IPS-15b (cell line): ENCODE measurements at regions not wholly inside any gene's neighbourhood (a gene's known extent, or its start where the extent isn't known, plus 50 kb on each side); places are given as distances from the start of the nearest gene placed in this dataset.

Source experiments
- H3K27me3 ChIP-seq: one replicate; pipeline ENCODE4 v1.6.1; 2013; ENCODE audit warnings: low read length; ENCODE audit not compliant: control insufficient read depth, insufficient read depth
- H3K36me3 ChIP-seq: one replicate; pipeline ENCODE4 v1.6.1; 2013; ENCODE audit warnings: low read length; ENCODE audit not compliant: control insufficient read depth, insufficient read depth
- H3K4me1 ChIP-seq: one replicate; pipeline ENCODE4 v1.6.1; 2013; ENCODE audit warnings: mild to moderate bottlenecking, low read length; ENCODE audit not compliant: control insufficient read depth, insufficient read depth
- H3K4me3 ChIP-seq: one replicate; pipeline ENCODE4 v1.5.1; 2013; ENCODE audit warnings: low read depth, low read length
- H3K9ac ChIP-seq: one replicate; pipeline ENCODE4 v1.6.1; 2013; ENCODE audit warnings: low read depth, mild to moderate bottlenecking, low read length
- H3K9me3 ChIP-seq: one replicate; pipeline ENCODE4 v1.6.1; 2013; ENCODE audit warnings: mild to moderate bottlenecking, low read length; ENCODE audit not compliant: control insufficient read depth, insufficient read depth

DNA sequence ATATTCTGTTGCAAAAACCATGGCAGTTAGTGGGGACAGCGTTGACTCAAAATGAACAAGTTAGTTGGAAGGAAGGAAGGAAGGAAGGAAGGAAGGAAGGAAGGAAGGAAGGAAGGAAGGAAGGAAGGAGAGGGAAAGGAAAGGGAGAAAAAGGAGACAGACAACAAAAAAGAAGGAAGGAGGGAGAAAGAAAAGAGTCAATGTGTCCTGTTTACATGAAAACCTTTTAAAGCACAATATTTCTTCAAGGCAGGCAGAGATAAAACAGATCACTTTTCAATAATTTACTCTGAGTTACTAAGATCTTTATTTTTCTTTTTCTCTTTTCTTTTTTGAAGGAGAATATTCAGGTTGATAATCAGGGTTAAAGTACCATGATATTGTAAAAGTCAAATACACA, 99.4 kb downstream of the CCER1 start:
- H3K9ac ChIP-seq: no peak overlapping the region
- no peaks in the 10 kb centered on the region for H3K27me3 ChIP-seq
- H3K9me3 ChIP-seq: no peaks in the 10 kb centered on the region
- no peak overlapping the region for H3K4me3 ChIP-seq
- no peaks in the 10 kb centered on the region for H3K4me1 ChIP-seq
- H3K36me3 ChIP-seq: no peaks in the 10 kb centered on the region

GRCh38 chr12:90854136-90854689, 100.8 kb downstream of the CCER1 start:
- H3K9ac ChIP-seq: no peak overlapping the region
- no peaks in the 10 kb centered on the region for H3K4me1 ChIP-seq
- no peaks in the 10 kb centered on the region for H3K27me3 ChIP-seq
- H3K9me3 ChIP-seq: no peaks in the 10 kb centered on the region
- no peak overlapping the region for H3K4me3 ChIP-seq
- no peaks in the 10 kb centered on the region for H3K36me3 ChIP-seq

GRCh38 chr12:90851800-90852718, 102.9 kb downstream of the CCER1 start:
- H3K9me3 ChIP-seq: no peaks in the 10 kb centered on the region

GRCh38 chr12:90842477-90842876, 112.5 kb downstream of the CCER1 start:
- no peaks in the 10 kb centered on the region for H3K36me3 ChIP-seq
- peaks cover 4% of the 10 kb centered on the region for H3K4me1 ChIP-seq
- no peaks in the 10 kb centered on the region for H3K9me3 ChIP-seq
- no peaks in the 10 kb centered on the region for H3K27me3 ChIP-seq
- no peak overlapping the region for H3K9ac ChIP-seq
- H3K4me3 ChIP-seq: no peak overlapping the region

More at GRCh38 chr12:90851800-90852718, 102.9 kb downstream of the CCER1 start:
- Histone ChIP-seq H3K9ac (no peak overlapping the region), H3K4me1 (no peaks in the 10 kb centered on the region), H3K4me3 (no peak overlapping the region), H3K27me3 (no peaks in the 10 kb centered on the region), H3K36me3 (no peaks in the 10 kb centered on the region)

GRCh38 chr12:90841336-90841735, 113.6 kb downstream of the CCER1 start:
- H3K4me1 ChIP-seq: peaks cover 4% of the 10 kb centered on the region
- H3K9ac ChIP-seq: no peak overlapping the region
- no peak overlapping the region for H3K4me3 ChIP-seq
- no peaks in the 10 kb centered on the region for H3K9me3 ChIP-seq
- H3K27me3 ChIP-seq: no peaks in the 10 kb centered on the region
- no peaks in the 10 kb centered on the region for H3K36me3 ChIP-seq

- H3K27me3 ChIP-seq: no peaks in the 10 kb centered on the region
- peaks cover 4% of the 10 kb centered on the region for H3K4me1 ChIP-seq
- no peaks in the 10 kb centered on the region for H3K36me3 ChIP-seq
- H3K9me3 ChIP-seq: no peaks in the 10 kb centered on the region
- H3K9ac ChIP-seq: no peak overlapping the region
- H3K4me3 ChIP-seq: no peak overlapping the region
Observed at GRCh38 chr12:90839346-90839745, 115.6 kb downstream of the CCER1 start.

- no peaks in the 10 kb centered on the region for H3K36me3 ChIP-seq
- H3K27me3 ChIP-seq: no peaks in the 10 kb centered on the region
- H3K9me3 ChIP-seq: no peaks in the 10 kb centered on the region
- no peak overlapping the region for H3K9ac ChIP-seq
- H3K4me3 ChIP-seq: no peak overlapping the region
- no peaks in the 10 kb centered on the region for H3K4me1 ChIP-seq
Observed at GRCh38 chr12:90836689-90837088, 118.3 kb downstream of the CCER1 start.

DNA sequence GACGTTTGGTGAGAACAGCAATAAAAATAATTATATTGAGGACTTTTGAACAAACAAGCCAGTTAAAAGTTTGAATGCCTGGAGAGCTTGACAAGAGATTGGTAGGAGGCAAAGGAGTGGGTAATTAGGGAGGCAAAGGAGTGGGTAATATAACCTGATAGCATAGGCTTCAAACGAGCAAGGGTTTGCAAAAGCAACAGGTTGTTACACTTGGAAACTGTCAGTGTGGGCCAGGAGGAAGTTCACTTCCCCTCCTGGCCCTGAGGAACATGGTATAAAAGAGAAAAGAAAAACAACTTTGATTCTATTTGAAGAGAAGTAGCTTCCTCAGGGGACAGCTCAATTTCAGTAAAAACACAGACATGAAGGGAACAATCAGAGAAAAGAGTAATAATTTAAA, 121.7 kb downstream of the CCER1 start:
- no peaks in the 10 kb centered on the region for H3K4me1 ChIP-seq
- H3K9ac ChIP-seq: no peak overlapping the region
- no peaks in the 10 kb centered on the region for H3K9me3 ChIP-seq
- H3K27me3 ChIP-seq: no peaks in the 10 kb centered on the region
- no peak overlapping the region for H3K4me3 ChIP-seq
- no peaks in the 10 kb centered on the region for H3K36me3 ChIP-seq

DNA sequence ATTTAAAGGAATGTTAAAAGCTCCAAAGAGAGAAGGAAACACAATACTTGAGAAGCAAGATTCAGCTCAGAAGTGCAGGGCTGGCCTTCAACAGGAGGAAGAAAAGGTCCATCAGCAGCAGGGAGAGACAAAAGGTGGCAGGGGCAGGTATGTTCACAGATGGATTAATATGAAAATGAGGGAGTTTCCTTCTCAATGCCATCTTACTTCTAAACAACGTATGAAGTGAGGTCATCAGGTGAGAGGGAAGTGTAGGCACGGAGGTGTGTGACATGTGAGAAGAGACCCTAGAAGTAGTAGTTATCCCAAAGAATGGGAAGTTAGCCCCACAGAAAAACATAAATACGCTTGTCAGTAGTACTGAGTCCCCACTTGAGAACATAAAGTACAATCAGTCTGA, 122.5 kb downstream of the CCER1 start:
- Histone ChIP-seq H3K9me3 (no peaks in the 10 kb centered on the region), H3K4me1 (no peaks in the 10 kb centered on the region), H3K27me3 (no peaks in the 10 kb centered on the region), H3K36me3 (no peaks in the 10 kb centered on the region), H3K4me3 (no peak overlapping the region), H3K9ac (no peak overlapping the region)

DNA sequence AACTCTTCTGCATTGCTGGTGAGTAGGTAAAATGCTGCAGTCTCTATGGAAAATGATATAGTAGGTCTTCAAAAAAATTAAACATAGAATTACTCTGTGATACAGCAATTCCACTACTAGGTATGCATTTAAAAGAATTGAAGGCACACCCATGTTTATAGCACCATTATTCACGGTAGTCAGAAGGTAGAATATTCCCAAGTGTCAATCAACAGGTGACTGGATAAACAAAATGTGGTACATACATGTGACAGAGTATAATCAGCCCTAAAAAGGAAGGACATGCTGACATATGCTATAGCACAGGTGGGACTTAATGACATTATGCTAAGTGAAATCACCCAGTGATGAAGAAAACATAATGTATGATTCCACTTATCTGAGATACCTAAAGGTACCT, 123.3 kb downstream of the CCER1 start:
- Histone ChIP-seq H3K9ac (no peak overlapping the region), H3K36me3 (no peaks in the 10 kb centered on the region), H3K4me1 (no peaks in the 10 kb centered on the region), H3K4me3 (no peak overlapping the region), H3K9me3 (no peaks in the 10 kb centered on the region), H3K27me3 (no peaks in the 10 kb centered on the region)

DNA sequence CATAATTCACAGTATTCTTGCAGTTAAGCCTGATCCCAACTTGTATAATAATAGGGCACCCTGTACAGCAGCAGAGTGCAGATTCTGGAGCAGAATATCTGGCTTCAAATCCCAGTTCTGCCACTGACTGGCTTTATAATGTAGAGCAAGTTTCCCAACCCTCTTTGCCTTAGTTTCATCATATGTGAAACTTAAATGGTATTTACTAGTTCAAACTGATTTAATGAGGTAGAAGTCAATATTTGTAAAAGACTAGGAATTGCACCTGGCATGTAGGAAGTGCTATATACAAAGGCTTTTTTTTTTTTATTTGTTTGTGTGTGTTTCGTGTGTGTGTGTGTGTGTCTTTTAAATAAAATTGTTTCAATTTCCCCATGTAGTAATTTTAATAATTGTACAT, 125.9 kb downstream of the CCER1 start:
- Histone ChIP-seq H3K4me3 (no peak overlapping the region), H3K9me3 (no peaks in the 10 kb centered on the region), H3K9ac (no peak overlapping the region), H3K36me3 (no peaks in the 10 kb centered on the region), H3K27me3 (no peaks in the 10 kb centered on the region), H3K4me1 (no peaks in the 10 kb centered on the region)

DNA sequence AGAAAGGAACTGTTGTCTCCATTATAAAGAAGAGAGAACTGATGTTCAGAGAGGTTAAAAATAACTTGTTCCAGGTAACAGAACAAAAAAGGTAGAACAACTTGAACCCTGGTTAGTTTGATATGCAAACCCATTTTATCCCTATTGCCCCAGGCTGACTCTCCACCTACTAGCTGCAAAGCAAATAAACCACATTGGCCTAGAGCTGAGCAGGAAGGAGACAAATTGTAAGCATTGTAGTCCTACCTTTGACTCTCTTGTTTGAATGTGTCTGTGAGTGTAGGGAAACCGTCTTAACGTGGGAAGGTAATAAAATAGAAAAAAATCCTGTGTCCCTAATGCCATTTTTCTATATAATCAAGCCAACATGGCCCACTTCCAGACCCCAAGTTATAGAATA, 126.4 kb downstream of the CCER1 start:
- H3K36me3 ChIP-seq: no peaks in the 10 kb centered on the region
- no peak overlapping the region for H3K9ac ChIP-seq
- H3K9me3 ChIP-seq: no peaks in the 10 kb centered on the region
- no peaks in the 10 kb centered on the region for H3K4me1 ChIP-seq
- H3K27me3 ChIP-seq: no peaks in the 10 kb centered on the region
- H3K4me3 ChIP-seq: no peak overlapping the region
